WTC11 (cell line): ENCODE measurements at regions not wholly inside any gene's neighbourhood (a gene's known extent, or its start where the extent isn't known, plus 50 kb on each side); places are given as distances from the start of the nearest gene placed in this dataset.

Source experiments
- ATAC-seq: fragments of 200-7000 bp; cut with Tn5 transposase; 2 replicates; pipeline ENCODE4 v1.10.0; 2021; ENCODE audit warnings: mild to moderate bottlenecking, moderate library complexity
- CTCF ChIA-PET: fragments of 300-600 bp; sonication (Branson Sonifier 250); formaldehyde crosslinking; loops from one replicate; lab custom pipeline; 2021; ENCODE audit warnings: antibody characterized with exemption; lab: Charles Lee
- POLR2A ChIA-PET: fragments of 350-600 bp; sonication (Branson Sonifier 250); formaldehyde crosslinking; loops from one replicate; lab custom pipeline; 2021; ENCODE audit warnings: antibody characterized with exemption; lab: Charles Lee
- DNase-seq: peaks from one replicate; pipeline ENCODE4 v3.0.0; 2021; ENCODE audit warnings: low spot score
- H3K27ac Mint-ChIP-seq: 2 replicates; pipeline ENCODE4 v1.8.0; 2021; ENCODE audit warnings: mixed read lengths
- H3K27me3 Mint-ChIP-seq: 2 replicates; pipeline ENCODE4 v1.8.0; 2021; ENCODE audit warnings: low read depth, mild to moderate bottlenecking, moderate library complexity, mixed read lengths
- H3K36me3 Mint-ChIP-seq: 2 replicates; pipeline ENCODE4 v1.8.0; 2021; ENCODE audit warnings: mixed read lengths
- H3K4me1 Mint-ChIP-seq: 2 replicates; pipeline ENCODE4 v1.8.0; 2022; ENCODE audit warnings: mixed read lengths
- H3K4me3 Mint-ChIP-seq: 2 replicates; pipeline ENCODE4 v1.8.0; 2021; ENCODE audit warnings: mild to moderate bottlenecking, moderate library complexity, mixed read lengths
- H3K9me3 Mint-ChIP-seq: 2 replicates; pipeline ENCODE4 v1.8.0; 2021; ENCODE audit warnings: mixed read lengths
- ARID4B ChIP-seq: sonication (generic); formaldehyde crosslinking; IDR thresholded peaks from 2 replicates; pipeline ENCODE4 v1.8.0; 2023; ENCODE audit warnings: missing genetic modification reagents, mild to moderate bottlenecking, borderline replicate concordance
- ELF4 ChIP-seq: sonication (generic); formaldehyde crosslinking; IDR thresholded peaks from 2 replicates; pipeline ENCODE4 v1.8.1; 2022; ENCODE audit warnings: low read depth, mild to moderate bottlenecking, moderate library complexity, missing genetic modification reagents
- ESRRA ChIP-seq: sonication (generic); formaldehyde crosslinking; IDR thresholded peaks from 2 replicates; pipeline ENCODE4 v1.8.1; 2022; ENCODE audit warnings: mild to moderate bottlenecking, missing genetic modification reagents, borderline replicate concordance
- GABPB1 ChIP-seq: sonication (generic); formaldehyde crosslinking; IDR thresholded peaks from 2 replicates; pipeline ENCODE4 v1.8.1; 2023; ENCODE audit warnings: mild to moderate bottlenecking, missing genetic modification reagents
- HMGA2 ChIP-seq: fragments of 250-450 bp; sonication (Bioruptor Pico); IDR thresholded peaks from 2 replicates; pipeline ENCODE4 v1.4.0; 2021; ENCODE audit warnings: mild to moderate bottlenecking, moderate library complexity
- HMGXB4 ChIP-seq: sonication (generic); formaldehyde crosslinking; IDR thresholded peaks from 2 replicates; pipeline ENCODE4 v1.8.1; 2023; ENCODE audit warnings: mild to moderate bottlenecking, moderate library complexity, missing genetic modification reagents
- JAZF1 ChIP-seq: fragments of 250-450 bp; sonication (Bioruptor Pico); IDR thresholded peaks from 2 replicates; pipeline ENCODE4 v1.9.0; 2021; ENCODE audit warnings: moderate library complexity, mild to moderate bottlenecking, inconsistent platforms
- JUN ChIP-seq: sonication (generic); formaldehyde crosslinking; IDR thresholded peaks from 2 replicates; pipeline ENCODE4 v1.8.0; 2023; ENCODE audit warnings: mild to moderate bottlenecking, missing genetic modification reagents
- MYBL2 ChIP-seq: sonication (generic); formaldehyde crosslinking; IDR thresholded peaks from 2 replicates; pipeline ENCODE4 v1.8.1; 2023; ENCODE audit warnings: mild to moderate bottlenecking, moderate library complexity, missing genetic modification reagents
- NFATC4 ChIP-seq: fragments of 250-450 bp; sonication (Bioruptor Pico); IDR thresholded peaks from 2 replicates; pipeline ENCODE4 v1.9.0; 2021; ENCODE audit warnings: mild to moderate bottlenecking
- NFE2L1 ChIP-seq: sonication (generic); formaldehyde crosslinking; IDR thresholded peaks from 2 replicates; pipeline ENCODE4 v1.8.1; 2023; ENCODE audit warnings: missing genetic modification reagents
- NFYB ChIP-seq: sonication (generic); formaldehyde crosslinking; conservative IDR thresholded peaks from 2 replicates; pipeline ENCODE4 v1.8.0; 2022; ENCODE audit warnings: low read depth, missing genetic modification reagents
- NR3C1 ChIP-seq: sonication (generic); formaldehyde crosslinking; conservative IDR thresholded peaks from 2 replicates; pipeline ENCODE4 v1.8.1; 2023; ENCODE audit warnings: low read depth, mild to moderate bottlenecking, missing genetic modification reagents
- OVOL2 ChIP-seq: fragments of 250-450 bp; sonication (Bioruptor Pico); IDR thresholded peaks from 2 replicates; pipeline ENCODE4 v1.9.0; 2021; ENCODE audit warnings: mild to moderate bottlenecking, borderline replicate concordance
- SMAD4 ChIP-seq: sonication (generic); formaldehyde crosslinking; IDR thresholded peaks from 2 replicates; pipeline ENCODE4 v1.8.0; 2022; ENCODE audit warnings: mild to moderate bottlenecking, missing genetic modification reagents
- SOX15 ChIP-seq: fragments of 250-450 bp; sonication (Bioruptor Pico); IDR thresholded peaks from 2 replicates; pipeline ENCODE4 v1.9.0; 2021; ENCODE audit warnings: mild to moderate bottlenecking
- USF1 ChIP-seq: sonication (generic); formaldehyde crosslinking; IDR thresholded peaks from 2 replicates; pipeline ENCODE4 v1.8.0; 2022; ENCODE audit warnings: mild to moderate bottlenecking, missing genetic modification reagents
- ZNF232 ChIP-seq: sonication (generic); formaldehyde crosslinking; IDR thresholded peaks from 2 replicates; pipeline ENCODE4 v1.8.0; 2022; ENCODE audit warnings: mild to moderate bottlenecking, missing genetic modification reagents
- ZNF263 ChIP-seq: sonication (generic); formaldehyde crosslinking; IDR thresholded peaks from 2 replicates; pipeline ENCODE4 v1.8.1; 2022; ENCODE audit warnings: low read depth, mild to moderate bottlenecking, moderate library complexity, missing genetic modification reagents
- ZNF281 ChIP-seq: sonication (generic); formaldehyde crosslinking; IDR thresholded peaks from 2 replicates; pipeline ENCODE4 v1.8.0; 2023; ENCODE audit warnings: mild to moderate bottlenecking, missing genetic modification reagents

- TF ChIP-seq ZNF281 (CRISPR knock-in tag), result no peak
- TF ChIP-seq NR3C1, result no peak
- TF ChIP-seq ELF4 (CRISPR knock-in tag), result no peak
- TF ChIP-seq OVOL2, result no peak
- no peak for TF ChIP-seq ZNF232 (CRISPR knock-in tag)
- no peak for TF ChIP-seq SMAD4 (CRISPR knock-in tag)
- no peak for TF ChIP-seq MYBL2 (CRISPR knock-in tag)
- TF ChIP-seq ZNF263 (CRISPR knock-in tag), result no peak
- no peak for TF ChIP-seq USF1
These were observed 60.2 kb downstream of the NDUFS5 start (continued) for GRCh38 chr1:39086386-39086785.

- Mint-ChIP-seq H3K4me1 (peaks cover 8% of the 10 kb centered on the region), H3K36me3 (no peaks in the 10 kb centered on the region)
- POLR2A ChIA-PET, result no interaction called here
- DNase-seq (no peak), ATAC-seq (no peak)
- TF ChIP-seq HMGXB4, result no peak
- no peak for TF ChIP-seq GABPB1
- TF ChIP-seq NFATC4 (CRISPR knock-in tag), result no peak
- TF ChIP-seq NFE2L1, result no peak
- TF ChIP-seq SOX15 (CRISPR knock-in tag), result no peak
- TF ChIP-seq ESRRA (CRISPR knock-in tag), result no peak
- no peak for TF ChIP-seq JAZF1 (CRISPR knock-in tag)
- no peak for TF ChIP-seq ARID4B
- TF ChIP-seq JUN (CRISPR knock-in tag), result no peak
- no peak for TF ChIP-seq NFYB (CRISPR knock-in tag)
- no peak for TF ChIP-seq HMGA2 (CRISPR knock-in tag)
- TF ChIP-seq SMAD4 (CRISPR knock-in tag), result no peak
- TF ChIP-seq, all 79 proteins: peak for 0
- Mint-ChIP-seq H3K4me3 (no peak overlapping the region), H3K27ac (no peak overlapping the region), H3K9me3 (no peaks in the 10 kb centered on the region), H3K27me3 (peaks cover 16% of the 10 kb centered on the region)
- CTCF ChIA-PET, result interaction anchor here (0.9 kb wide), 1 partner anchor 12 kb away, joined by 3 read pairs; no protein-coding TSS in a partner anchor
These were observed 60.8 kb downstream of the NDUFS5 start for GRCh38 chr1:39086865-39087409.
